ENCODE measurements at regions not wholly inside any gene's neighbourhood (a gene's known extent, or its start where the extent isn't known, plus 50 kb on each side); places are given as distances from the start of the nearest gene placed in this dataset.
"Not testable (repeated sequence)": the region's sequence is repeated elsewhere in the genome, so short reads cannot be mapped to it uniquely, and the experiment has no call there.

DNA sequence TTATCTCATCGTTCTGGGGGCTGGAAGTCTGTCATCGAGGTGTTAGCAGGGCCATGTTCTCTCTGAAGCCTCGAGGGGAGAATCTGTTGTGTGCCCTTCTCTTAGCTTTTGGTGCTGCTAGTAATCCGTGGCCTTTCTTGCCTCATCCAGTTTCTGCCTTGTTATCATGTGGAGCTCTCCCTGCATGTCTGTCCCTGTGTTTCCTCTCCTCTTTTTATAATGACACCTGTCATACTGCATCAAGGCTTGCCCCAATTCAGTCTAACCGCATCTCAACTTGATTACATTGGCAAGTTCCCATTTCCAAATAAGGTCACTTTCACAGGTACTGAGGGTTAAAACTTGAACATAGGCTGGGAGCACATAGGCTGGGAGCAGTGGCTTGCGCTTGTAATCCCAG is 82.6 kb upstream of the CNIH3 start:
- no peak for DNase-seq (ENCODE audit: low read depth, low spot score)

DNA sequence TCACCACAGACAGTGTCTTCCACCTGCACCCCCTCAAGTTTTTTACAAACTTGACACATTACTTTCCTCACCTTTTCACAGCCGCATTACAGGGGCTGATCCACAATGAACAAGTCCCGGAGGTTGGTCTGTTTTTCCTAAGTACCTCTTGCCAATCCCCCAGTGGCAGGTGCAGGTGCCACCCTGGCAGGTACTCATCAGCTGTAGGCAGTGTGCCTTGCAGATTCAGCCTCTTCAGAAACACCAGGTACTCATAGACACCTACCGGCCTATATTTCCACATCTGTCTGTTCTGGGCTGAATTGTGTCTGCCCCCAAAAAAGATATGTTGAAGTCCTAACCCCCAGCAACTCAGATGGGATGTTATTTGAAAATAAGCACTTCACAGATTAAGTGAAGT is 81.4 kb upstream of the CNIH3 start:
- DNase-seq (ENCODE audit: low read depth, low spot score) = no peak

GRCh38 chr1:224535641-224536040 is 80.5 kb upstream of the CNIH3 start:
- no peak for DNase-seq (ENCODE audit: low read depth, low spot score)

DNA sequence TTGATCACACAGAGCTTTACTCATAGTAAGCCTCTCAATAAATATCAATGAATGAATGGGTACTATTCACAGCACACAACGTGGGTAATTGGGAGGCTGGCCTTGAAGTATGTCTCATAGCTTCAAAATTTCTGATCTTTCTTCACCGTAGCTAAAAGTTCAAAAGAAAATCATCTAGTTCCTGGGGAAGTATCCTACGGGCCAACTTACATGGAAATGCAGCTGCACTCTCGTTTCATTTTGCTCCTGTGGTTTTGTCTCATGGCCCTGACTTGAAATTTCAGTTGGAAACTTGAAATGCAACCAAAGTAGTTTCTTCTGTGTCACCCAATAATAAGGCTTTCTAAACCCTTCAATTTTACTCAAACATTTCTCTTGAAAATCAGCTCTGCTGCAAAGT is 76.1 kb upstream of the CNIH3 start:
- DNase-seq (ENCODE audit: low read depth, low spot score) = no peak

GRCh38 chr1:224540535-224540934 is 75.6 kb upstream of the CNIH3 start:
- DNase-seq (ENCODE audit: low read depth, low spot score) = no peak

- DNase-seq (ENCODE audit: low read depth, low spot score) = no peak
Measured at GRCh38 chr1:224541072-224541790, 74.9 kb upstream of the CNIH3 start.

DNA sequence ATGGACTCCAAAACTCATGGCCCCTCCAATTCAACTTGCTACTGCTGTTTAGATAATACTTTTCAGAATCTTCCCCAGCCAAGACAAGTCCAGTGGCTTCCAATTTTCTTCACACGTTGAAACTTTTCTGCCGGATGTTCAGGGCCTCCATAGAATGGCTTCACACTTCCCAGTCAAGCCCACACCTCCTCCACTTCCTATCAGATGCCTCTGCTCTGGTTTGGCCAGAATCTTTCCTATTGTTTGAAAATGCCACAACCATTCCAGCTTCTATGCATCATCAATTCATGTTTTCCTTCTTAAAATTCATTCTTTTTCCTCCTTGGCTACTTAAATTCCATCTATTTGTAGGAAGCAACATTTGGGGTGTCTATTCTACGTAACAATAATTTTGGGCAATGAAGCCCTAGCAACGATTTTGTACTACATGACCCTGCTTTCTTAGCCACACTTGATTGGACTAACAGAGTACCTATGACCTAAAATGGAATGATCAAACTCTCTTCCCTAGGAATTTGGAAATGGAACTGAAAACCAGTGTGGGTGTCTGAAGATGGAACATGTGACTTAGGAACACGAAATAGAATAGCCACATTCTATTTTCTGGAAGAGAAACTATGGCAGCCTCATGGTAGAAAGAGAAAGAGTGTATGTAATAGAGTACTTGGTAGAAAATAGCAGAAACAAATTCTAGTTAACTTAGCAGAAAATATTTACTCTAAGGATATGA is 74.1 kb upstream of the CNIH3 start:
- DNase-seq (ENCODE audit: low read depth, low spot score) = no peak

GRCh38 chr1:224542783-224543440 is 73.2 kb upstream of the CNIH3 start:
- DNase-seq (ENCODE audit: low read depth, low spot score) = no peak

DNA sequence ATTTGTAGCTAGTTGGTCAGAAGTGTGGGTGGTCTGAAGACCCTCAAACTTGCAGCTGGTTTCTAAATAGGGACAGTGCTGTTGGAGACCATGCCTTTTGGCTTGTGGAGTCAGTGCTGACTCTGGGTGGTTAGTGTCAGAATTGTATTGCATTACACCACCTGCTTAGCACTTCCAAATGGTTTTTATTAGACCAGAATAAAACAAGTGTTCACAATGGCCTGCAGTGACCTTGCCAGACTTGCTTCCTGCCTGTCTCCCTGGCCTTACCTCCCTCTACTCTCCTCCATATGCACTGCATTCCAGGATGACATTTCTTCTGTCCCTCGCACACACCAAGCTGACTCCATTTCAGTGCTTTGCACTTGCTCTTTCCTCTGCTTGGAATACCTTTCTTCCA is 72.7 kb upstream of the CNIH3 start:
- DNase-seq (ENCODE audit: low read depth, low spot score) = no peak

- no peak for DNase-seq (ENCODE audit: low read depth, low spot score)
Measured at GRCh38 chr1:224544346-224545110, 71.6 kb upstream of the CNIH3 start.

GRCh38 chr1:224545571-224545970 is 70.5 kb upstream of the CNIH3 start:
- DNase-seq (ENCODE audit: low read depth, low spot score) = no peak

GRCh38 chr1:224548676-224549075 is 67.4 kb upstream of the CNIH3 start:
- no peak for DNase-seq (ENCODE audit: low read depth, low spot score)

DNA sequence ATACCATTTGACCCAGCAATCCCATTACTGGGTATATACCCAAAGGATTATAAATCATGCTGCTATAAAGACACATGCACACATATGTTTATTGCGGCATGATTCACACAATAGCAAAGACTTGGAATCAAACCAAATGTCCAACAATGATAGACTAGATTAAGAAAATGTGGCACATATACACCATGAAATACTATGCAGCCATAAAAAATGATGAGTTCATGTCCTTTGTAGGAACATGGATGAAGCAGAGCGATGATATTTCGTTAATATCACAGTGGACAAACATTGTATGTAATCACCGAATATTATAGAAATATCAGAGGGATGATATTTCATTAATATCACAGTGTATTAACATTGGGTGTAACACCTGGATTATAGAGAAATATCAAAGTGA is 64.9 kb upstream of the CNIH3 start:
- DNase-seq (ENCODE audit: low read depth, low spot score) = not testable (repeated sequence)

GRCh38 chr1:224554056-224554455 is 62.1 kb upstream of the CNIH3 start:
- DNase-seq (ENCODE audit: low read depth, low spot score) = no peak

GRCh38 chr1:224554620-224555259 is 61.4 kb upstream of the CNIH3 start:
- no peak for DNase-seq (ENCODE audit: low read depth, low spot score)

DNA sequence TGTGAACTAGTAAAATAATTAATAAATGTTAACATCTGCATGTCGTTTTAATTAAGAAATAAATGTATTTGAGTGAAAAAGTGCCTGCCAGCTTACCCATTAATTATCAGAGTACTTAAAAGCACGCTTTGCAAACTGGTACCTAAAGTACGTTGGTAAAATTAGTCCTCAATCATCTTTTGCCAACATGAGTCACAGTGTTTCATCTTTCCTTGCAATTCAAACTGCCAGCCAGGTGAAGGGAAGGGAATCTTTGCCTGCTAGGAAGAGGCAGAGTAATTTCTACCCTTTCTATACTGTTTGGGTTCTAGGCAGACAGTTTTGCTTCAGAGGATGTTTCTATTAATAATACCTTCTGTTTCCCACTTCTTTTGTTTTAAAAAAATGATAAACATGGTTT is 57.2 kb upstream of the CNIH3 start:
- DNase-seq (ENCODE audit: low read depth, low spot score) = no peak

GRCh38 chr1:224559981-224560728 is 56.0 kb upstream of the CNIH3 start:
- no peak for DNase-seq (ENCODE audit: low read depth, low spot score)

DNA sequence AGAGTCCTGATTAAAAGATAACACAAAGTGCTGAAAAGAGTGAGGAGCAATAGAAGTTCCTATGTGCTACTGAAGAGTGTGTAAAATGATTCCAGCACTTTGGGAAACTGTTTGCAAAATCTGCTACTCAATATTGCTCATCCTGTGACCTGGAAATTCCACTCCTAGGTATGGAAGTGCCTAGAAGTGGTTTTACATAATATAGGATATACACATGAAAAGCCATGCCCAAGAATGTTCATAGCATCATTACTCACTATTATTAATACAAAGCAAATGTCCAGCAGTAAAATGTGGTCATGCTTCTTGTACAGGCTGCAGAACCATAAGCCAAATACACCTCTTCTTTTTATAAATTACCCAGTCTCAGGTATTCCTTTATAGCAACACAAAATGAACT is 53.2 kb upstream of the CNIH3 start:
- not testable (repeated sequence) for DNase-seq (ENCODE audit: low read depth, low spot score)

DNA sequence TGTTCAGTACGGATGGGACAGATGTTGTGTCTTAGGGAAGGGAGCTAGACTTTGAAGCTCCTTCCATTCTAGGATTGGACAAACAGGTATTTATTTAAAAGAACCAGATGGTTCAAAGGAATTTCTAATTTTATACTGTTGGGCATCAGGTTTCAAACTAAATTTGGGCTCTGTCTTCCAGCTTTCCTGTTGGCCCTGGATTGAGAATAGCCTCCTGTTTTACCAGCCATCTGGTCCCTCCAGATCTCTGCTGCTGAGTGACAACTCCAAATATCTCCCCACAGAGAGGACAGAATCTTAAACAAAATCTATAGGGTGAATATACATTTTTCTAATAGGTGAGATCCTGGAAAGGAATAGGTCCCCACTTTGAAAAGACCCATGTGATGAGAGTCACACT is 52.5 kb upstream of the CNIH3 start:
- DNase-seq (ENCODE audit: low read depth, low spot score) = no peak

- no peak for DNase-seq (ENCODE audit: low read depth, low spot score)
Measured at GRCh38 chr1:224564454-224565084, 51.5 kb upstream of the CNIH3 start.

Data from brain pericyte (primary cell).